GM12891 (cell line): ENCODE measurements at regions not wholly inside any gene's neighbourhood (a gene's known extent, or its start where the extent isn't known, plus 50 kb on each side); places are given as distances from the start of the nearest gene placed in this dataset.

ENCODE experiments used
- DNase-seq: peaks from one replicate; pipeline ENCODE4 v3.0.0; 2011; ENCODE audit warnings: low spot score; ENCODE audit not compliant: insufficient read length
- FAIRE-seq: peaks from 2 replicates; lab custom pipeline; 2011; peaks lifted over from hg19 to GRCh38; lab: Jason Lieb, UNC
- PAX5 ChIP-seq: IDR thresholded peaks from 2 replicates; pipeline ENCODE4 v1.6.1; 2011; ENCODE audit warnings: low read length, moderate library complexity, mild to moderate bottlenecking; ENCODE audit not compliant: insufficient read depth, severe bottlenecking
- POLR2A ChIP-seq: IDR thresholded peaks from 2 replicates; pipeline ENCODE4 v1.6.1; 2011; ENCODE audit warnings: low read depth, low read length, control low read depth
- POLR2AphosphoS5 ChIP-seq: IDR thresholded peaks from 2 replicates; pipeline ENCODE4 v1.6.1; 2011; ENCODE audit warnings: low read depth, low read length, control low read depth
- POU2F2 ChIP-seq: IDR thresholded peaks from 2 replicates; pipeline ENCODE4 v1.6.1; 2011; ENCODE audit warnings: low read depth, mild to moderate bottlenecking, control low read depth, low read length, moderate library complexity
- SPI1 ChIP-seq: IDR thresholded peaks from 2 replicates; pipeline ENCODE4 v1.6.1; 2011; ENCODE audit warnings: low read depth, low read length, control low read depth
- TAF1 ChIP-seq: IDR thresholded peaks from 2 replicates; pipeline ENCODE4 v1.6.1; 2011; ENCODE audit warnings: low read depth, low read length, control low read depth

GRCh38 chr4:77538144-77538543 lies 67.5 kb upstream of the CXCL13 start:
- no peak for FAIRE-seq
- TF ChIP-seq POLR2AphosphoS5 (no peak), POLR2A (no peak), SPI1 (no peak), PAX5 (no peak), TAF1 (no peak), POU2F2 (no peak)

DNA sequence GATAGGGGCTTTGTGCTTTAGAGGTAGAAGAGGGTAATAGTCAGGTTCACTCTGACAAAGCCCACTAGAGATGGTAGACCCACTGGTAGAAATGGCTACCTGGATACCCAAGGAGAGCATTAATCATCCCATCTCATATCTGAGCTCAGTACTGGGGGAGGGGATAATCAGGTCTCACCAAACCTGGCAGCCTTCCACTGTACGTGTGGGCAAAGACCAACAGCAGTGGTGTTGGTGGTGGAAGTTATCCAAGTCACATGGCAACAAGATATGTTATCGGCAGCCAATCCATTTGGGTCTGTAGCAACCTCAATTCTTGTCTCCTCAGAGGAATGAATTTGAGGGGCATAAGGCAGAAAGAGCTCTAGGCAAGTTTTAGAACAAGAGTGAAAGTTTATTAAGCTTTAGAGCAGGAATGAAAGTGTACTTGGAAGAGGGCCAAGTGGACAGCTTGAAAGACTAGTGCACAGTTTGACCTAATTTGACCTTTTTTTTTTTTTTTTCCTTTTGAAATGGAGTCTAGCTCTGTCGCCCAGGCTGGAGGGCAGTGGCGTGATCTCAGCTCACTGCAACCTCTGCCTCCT lies 67.0 kb upstream of the CXCL13 start:
- no peak for DNase-seq
- no peak for FAIRE-seq
- TF ChIP-seq PAX5: no peak
- no peak for TF ChIP-seq SPI1

More at GRCh38 chr4:77538144-77538543, 67.5 kb upstream of the CXCL13 start:
- DNase-seq: no peak
